Endothelial cell of umbilical vein (primary cell): ENCODE measurements at regions not wholly inside any gene's neighbourhood (a gene's known extent, or its start where the extent isn't known, plus 50 kb on each side); places are given as distances from the start of the nearest gene placed in this dataset.

Experiments
- CTCF ChIP-seq, 2 donors: IDR thresholded peaks; 1 replicate in 1 of 2; 2 replicates in 1 of 2; pipeline ENCODE4 v1.5.1; 2011; ENCODE audit warnings: low read length in 2 of 2, mild to moderate bottlenecking in 2 of 2, moderate library complexity in 2 of 2, control low read depth in 1 of 2, inconsistent platforms in 1 of 2, low read depth in 1 of 2; ENCODE audit not compliant: insufficient read depth in 1 of 2; ENCODE audit errors: extremely low read depth in 1 of 2
- EZH2 ChIP-seq: IDR thresholded peaks from 2 replicates; pipeline ENCODE4 v1.6.1; 2012; ENCODE audit warnings: borderline replicate concordance, low read depth, mild to moderate bottlenecking, moderate library complexity, low read length, inconsistent platforms; ENCODE audit not compliant: severe bottlenecking
- POLR2AphosphoS5 ChIP-seq: IDR thresholded peaks from 2 replicates; pipeline ENCODE4 v1.6.1; 2012; ENCODE audit warnings: low read depth, mild to moderate bottlenecking, control low read depth, low read length, moderate library complexity; ENCODE audit not compliant: insufficient read depth

- TF ChIP-seq POLR2AphosphoS5, result no peak
- no peak for TF ChIP-seq CTCF (IDR thresholded peaks at IDR 0.05; ENCODE audit: extremely low read depth in 1 of 2, insufficient read depth in 1 of 2, low read depth in 1 of 2, low read length in 2 of 2)
- no peak for TF ChIP-seq EZH2
Measured at GRCh38 chr7:33748793-33749192, 156.5 kb upstream of the BMPER start.
